Activated CD8-positive, alpha-beta memory T cell treated with anti-CD3 and anti-CD28 coated beads, Interleukin-2, amount 50 U/mL, for 1 hour (primary cell): ENCODE measurements at regions not wholly inside any gene's neighbourhood (a gene's known extent, or its start where the extent isn't known, plus 50 kb on each side); places are given as distances from the start of the nearest gene placed in this dataset.
"Not testable (repeated sequence)": the region's sequence is repeated elsewhere in the genome, so short reads cannot be mapped to it uniquely, and the experiment has no call there.

ENCODE experiments used
- DNase-seq: peaks from one replicate; pipeline ENCODE4 v3.0.0-alpha.2; 2020; ENCODE audit errors: extremely low read depth

DNA sequence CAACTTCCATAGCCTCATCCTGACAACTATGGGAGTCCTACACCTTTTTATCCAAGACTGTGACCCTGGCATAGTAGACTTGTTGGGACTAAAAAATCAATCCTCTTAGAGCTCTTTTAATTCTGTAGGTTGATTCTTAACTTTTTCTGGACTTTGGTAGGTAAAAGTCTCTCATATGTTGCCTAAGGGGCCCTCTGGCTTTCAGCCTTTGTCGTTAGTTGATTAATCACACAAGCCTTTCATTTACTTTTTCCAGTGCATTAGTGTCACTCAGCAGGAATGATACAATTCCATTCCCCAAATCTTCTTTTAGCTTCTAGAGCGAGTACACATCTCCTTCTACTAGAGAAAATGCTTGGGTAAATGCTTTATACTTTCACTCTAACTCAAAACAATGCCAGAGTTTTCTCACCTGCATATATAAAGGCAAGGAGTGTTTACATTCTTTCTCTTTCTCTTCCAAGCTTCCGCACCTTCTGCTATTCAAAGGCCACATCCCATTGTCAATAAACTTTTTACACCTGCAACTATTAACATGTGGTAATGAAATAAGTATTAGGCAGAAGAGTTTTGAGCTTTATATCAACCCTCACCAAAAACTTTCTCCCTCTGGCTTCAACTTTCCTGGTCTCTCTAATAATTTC is 516.6 kb downstream of the FAM181B start:
- DNase-seq, result no peak

DNA sequence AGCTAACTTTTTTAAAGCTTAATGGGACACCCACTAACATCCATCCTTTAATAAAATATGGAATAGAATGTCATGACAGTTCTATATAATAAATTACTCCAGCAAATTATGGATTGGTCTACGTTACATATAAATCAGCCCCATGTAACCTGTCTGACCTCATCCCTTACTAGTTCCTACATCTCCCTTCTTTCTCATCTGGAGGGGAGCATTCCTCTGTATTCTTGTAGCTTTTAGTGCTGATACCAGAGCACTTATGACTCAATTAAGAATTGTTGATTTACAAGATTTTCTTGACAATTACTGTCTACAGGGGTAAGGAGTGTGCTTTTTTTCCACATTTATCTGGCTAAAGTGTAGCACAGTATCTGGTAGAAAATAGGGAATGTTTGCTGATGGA is 523.7 kb downstream of the FAM181B start:
- no peak for DNase-seq

DNA sequence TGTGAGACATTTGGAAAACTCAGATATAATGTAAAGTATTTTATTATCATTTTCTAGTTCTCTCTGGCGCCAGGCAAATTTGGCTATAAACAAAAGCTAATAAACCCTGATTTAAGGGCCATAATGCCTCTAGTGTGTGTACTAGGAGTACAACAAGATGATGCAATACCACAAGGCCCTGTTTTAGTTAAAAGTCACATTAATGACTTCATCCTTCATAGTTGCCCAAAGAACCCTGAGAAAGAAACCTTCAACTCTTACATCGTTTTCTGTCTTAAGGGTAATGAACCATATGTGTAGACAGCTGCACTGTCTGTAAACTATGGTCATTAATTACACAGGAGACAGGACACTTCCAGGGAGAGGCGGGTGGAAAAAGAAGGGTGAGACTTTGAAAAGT is 538.4 kb downstream of the FAM181B start:
- no peak for DNase-seq

DNA sequence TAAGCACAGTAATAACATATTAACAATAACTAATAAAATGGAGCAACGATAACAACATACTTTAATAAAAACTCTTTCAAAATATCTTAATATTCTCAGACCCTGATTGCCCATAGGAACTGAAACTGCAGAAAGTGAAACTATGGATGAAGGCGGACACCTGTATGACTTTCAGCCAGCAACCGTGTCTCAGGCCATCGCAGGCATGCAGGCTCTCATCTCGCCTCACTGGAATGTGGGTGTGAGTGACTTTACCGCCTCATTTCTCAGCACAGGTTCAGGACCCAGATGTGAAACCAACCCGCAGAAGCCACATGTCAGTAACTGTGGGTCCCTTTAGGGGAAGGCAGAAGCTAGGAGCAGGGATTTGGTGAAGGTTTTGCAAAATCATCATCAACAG is 539.1 kb downstream of the FAM181B start:
- DNase-seq, result no peak

DNA sequence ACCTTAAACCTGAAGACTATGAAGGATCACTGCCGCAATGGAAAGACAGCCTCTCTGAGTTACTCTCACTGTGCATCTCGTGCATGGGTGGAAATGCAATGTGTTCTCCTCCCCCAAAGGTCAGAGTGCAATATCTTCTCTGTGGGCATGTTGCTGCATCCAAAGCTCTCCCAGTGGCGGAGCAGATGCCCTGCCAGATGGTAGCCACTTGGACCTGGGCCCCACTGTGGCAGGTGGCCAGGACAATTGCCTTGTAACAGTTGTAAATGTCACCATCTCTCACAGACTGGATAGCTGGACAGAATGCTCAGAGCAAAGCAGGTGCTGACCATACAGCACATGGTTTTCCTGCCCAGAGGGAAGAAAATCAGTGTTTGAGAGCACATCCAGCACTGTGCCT is 542.0 kb downstream of the FAM181B start:
- no peak for DNase-seq

DNA sequence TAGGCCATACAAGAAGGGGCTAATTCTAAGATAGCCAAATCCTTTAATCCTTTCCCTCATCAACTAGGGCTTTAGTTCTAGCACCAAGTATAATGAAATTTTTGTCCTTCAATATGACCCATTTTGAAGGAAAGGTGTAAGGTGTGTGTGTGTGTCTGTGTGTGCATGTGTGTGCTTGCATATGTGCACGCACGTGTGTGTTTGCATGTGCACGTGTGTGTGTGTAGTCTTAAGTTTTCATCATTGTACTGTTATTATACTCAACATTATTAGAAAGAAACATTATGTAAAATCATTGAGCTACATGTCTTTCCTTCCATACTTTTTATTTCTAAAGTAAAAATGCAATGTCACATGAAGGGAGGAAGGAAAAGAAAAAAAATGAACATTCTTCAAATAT is 547.7 kb downstream of the FAM181B start:
- DNase-seq, result no peak

DNA sequence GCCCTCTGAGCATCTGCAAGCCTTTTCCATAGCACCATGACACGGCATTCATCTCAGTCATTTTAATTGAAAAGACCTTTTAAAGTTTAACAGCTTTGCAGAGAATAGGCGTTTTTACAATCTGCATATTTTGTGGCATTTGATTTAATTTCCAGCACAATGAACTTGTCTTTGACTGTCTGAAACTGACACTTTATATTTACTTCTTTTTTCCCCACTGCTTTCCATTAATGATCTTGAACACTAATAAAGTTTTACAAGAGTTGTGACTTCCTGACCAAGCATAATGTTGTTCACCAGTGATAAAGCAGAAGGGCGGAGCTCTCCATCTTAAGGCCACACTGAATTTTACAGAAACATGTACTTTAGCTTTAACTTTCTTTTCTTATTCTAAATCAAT is 548.7 kb downstream of the FAM181B start:
- DNase-seq, result no peak

DNA sequence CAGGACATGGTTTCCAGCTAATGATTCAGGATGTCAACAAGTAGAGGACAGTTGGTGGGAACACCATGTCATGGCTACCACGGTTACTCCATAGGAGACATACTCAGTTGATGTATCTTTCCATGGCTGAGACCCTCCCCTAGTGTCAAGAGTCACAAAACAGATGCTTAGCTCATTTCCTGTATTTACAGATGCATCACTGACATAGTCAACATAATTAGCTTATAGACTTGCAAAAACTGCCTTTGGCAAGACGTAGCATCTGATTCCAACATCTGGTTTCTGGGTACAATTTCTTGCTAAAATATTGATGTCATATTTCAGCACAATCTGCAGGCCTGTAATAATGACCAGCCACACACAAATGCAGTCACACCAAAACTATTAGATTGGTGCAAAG is 550.3 kb downstream of the FAM181B start:
- DNase-seq, result no peak

DNA sequence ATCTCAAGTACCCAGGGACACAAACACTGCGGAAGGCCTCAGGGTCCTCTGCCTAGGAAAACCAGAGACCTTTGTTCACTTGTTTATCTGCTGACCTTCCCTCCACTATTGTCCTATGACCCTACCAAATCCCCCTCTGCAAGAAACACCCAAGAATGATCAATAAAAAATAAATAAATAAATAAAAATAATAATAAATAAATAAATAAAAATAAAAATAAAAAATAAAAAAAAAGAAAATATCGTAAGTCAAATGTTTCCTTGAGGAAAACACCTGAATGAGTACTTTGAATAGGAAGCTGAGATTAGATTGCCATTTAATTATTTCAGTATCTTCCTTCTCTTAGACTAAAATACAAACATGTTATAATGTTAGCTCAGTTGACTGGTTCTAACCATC is 551.0 kb downstream of the FAM181B start:
- not testable (repeated sequence) for DNase-seq

DNA sequence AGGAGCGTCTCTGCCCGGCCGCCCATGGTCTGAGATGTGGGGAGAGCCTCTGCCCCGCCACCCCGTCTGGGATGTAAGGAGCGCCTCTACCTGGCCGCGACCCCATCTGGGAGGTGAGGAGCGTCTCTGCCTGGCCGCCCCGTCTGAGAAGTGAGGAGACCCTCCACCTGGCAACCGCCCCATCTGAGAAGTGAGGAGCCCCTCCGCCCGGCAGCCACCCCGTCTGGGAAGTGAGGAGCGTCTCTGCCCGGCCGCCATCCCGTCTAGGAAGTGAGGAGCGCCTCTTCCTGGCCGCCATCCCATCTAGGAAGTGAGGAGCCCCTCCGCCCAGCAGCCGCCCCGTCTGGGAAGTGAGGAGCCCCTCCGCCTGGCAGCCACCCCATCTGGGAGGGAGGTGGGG is 551.9 kb downstream of the FAM181B start:
- not testable (repeated sequence) for DNase-seq

DNA sequence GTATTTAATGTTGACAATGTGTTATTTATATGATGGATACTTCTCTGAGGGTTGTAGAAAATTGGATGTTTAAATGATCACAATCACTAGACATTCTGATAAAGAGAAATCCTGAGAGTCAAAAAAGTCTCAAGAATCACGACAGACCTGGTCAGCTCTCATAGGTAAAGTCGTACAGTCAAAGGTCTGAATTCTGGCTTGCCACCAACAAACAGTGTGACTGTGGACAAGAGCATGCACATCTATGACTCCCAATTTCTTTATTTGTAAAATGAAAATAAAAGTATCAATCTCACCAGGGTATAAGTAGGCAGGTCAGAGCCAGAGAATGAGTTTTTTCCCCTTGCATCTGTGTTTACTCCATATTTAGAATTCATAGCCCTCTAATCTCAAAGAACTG is 556.7 kb downstream of the FAM181B start:
- DNase-seq, result no peak

DNA sequence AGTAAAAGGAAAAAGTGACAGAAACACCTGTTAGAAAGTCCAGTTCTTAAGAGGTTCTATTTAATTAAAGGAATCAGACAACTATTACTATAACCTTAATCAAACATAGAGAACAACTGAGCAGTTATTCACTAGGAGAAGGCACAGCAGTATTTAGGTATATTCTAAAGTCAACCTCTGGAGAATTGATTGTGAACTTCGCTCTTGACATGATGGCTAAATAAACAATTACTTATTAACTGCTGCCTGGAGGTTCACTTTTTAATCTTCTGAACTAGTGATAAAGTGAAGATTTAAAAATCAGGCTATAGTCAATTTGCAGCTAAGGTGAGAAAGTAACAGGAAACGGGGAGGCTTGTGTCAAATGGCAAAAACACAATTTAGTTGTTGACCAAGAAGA is 557.3 kb downstream of the FAM181B start:
- no peak for DNase-seq

DNA sequence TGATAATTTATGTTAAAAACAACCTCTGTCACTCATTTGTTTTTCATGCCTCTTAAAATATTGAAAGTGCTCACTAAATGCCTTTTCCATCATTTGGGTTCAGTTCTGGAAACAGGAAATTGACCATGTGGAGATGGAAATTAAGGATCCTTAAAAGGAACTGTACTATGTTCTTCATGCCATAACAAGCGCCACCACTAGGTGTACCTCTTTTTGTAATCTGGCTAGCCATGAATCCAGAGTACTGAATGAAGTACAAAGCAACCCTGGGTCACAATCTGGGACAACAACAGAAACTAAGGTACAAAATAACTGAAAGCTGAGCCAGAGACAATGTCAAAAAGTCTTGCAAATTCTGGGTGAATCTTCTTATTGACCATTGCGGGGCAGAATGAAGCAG is 559.1 kb downstream of the FAM181B start:
- DNase-seq, result no peak

DNA sequence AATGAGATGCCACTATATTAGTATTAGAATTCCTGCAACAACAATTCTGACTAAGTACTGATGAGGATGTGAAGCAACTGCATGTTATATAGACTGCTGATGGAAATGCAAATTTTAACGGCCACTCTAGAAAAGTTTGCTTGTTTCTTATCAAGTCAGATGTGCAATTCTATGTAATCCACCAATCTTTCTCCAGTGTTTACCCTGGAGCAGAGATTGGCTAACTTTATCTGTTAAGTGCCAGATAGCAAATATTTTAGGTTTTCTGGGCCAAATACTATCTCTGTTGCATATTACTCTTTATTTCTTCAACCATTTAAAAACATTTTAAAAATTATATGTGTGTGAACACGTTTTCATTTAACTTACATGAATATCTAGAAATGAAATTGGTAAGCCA is 586.9 kb downstream of the FAM181B start:
- DNase-seq, result no peak

DNA sequence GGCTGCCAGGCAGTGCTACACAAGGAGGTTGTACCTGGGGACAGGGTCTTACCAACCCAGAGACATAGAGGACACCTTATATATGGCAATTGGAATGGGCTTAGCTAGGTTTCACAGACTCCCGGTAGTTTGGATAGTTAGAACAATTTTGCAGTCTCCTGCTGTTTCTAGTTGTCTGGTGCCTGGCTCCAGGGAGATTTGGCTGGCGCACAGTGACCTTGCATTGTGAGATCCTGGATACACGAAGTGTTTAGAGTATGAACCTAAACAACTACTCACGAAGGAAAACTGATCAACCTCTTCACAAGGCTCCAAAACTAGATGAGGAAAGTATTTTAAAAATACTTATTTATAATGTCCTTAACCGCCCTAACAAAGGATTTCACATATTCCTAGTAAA is 614.7 kb downstream of the FAM181B start:
- DNase-seq, result no peak

DNA sequence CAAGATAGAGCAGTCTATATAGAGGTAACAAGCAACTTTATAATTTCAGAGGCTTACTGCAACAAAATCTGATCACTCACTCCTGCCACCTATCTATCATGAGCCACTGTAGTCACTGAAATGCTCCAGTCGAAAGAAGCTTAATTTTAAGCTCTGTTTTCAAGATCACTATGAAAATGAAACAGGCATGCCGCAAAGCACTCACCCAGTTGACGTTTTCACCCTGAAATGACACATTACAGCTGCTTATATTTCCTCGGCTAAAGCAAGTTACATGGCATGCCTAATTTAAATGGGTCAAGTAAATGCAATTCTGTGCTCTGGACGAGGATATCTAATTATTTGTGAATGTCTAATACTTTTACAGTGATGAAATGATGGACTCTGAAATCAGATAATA is 616.3 kb downstream of the FAM181B start:
- no peak for DNase-seq

DNA sequence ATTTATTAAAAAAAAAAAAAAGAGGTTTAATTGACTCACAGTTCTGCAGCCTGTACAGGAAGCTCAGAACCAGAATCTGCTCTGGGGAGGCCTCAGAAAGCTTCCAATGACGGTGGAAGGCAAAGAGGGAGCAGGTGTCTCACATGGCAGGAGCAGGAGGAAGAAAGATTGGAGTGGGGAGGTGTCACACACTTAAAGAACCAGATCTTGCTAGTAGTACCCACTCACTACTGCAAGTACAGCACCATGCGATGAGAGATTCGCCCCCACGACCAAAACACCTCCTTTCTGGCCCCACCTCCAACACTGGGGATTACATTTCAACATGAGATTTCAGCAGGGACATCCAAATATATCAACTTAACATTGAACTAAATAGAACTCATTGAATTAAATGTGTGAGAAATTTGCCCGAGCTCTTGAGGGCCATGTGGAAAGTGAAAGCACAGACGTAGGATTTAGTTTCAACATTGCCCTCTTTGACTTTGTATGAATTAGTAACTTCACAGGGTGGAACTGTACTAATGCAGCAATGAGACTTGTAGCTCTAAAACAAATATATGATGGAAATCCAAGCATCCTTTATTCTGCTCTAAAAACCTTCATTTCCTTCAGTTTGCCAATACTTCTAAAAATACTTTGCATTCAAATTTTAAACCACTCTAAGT is 628.2 kb downstream of the FAM181B start:
- DNase-seq, result no peak

DNA sequence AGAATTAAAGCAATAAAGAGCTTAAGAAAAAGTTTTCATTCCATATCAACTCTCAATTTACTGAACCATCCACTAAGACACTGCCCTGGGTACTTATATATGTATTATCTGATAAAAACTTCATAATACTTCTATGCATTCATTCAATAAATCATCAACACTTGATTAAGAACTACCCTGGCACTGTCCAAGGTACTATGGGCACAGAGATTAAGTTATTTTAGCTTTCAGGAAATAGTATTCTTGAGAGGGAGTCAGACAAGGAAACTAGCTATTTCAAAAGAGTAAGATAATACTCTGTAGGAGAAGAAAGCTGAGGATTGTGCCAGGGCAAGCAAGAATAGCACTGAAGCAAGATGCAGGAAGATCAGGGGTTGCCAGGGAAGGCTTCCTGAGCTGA is 640.8 kb downstream of the FAM181B start:
- DNase-seq, result no peak

DNA sequence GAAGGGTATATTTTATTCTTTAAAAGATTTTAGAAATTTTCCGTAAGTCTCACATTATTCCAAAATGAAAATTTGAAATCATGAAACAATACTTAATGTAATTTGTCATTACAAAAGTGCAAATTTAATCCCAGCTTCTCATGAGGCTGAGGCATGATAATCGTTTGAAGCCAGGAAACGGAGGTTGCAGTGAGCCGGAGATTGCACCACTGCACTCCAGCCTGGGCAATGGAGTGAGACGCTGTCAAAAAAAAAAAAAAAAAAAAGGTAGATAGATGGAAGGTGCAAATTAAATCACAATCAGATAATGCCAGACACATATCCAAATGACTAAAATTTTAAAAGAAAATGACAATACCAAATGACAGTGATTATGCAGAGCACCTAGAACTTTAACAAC is 644.2 kb downstream of the FAM181B start:
- no peak for DNase-seq

DNA sequence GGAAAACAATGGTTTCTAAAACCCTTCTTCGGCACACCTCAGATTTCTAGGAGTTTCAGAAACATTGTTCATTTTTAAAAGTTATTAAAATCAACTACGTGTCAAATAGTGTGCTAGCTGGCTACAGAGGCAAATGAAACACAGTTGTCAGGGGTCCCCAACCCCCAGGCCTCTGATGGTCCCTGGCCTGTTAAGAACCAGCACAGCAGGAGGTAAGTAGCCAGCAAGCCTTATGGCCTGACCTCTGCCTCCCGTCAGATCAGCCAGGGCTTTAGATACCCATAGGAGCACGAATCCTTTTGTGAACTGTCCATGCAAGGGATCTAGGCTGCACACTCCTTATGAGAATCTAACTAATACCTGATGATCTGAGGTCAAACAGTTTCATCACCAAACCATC is 648.2 kb downstream of the FAM181B start:
- no peak for DNase-seq

DNA sequence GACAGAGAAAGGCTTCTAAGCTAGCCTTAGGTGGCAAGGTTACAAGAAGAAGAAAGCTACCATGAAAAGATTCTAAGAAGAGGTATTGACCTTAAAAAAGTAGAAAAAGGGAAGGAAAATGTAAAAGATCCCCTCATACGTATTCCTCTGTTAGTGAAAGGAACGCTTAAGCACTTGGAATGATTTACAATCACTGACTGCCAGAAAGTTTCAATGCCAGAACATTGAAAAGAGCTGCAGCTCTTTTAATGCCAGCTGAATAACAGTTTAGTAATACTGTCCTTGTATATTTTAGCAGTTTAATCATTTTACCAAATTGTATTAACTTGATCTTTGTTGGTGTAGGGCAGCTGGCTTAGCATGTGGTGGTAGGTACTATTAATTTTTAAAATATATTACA is 650.7 kb downstream of the FAM181B start:
- DNase-seq, result no peak

DNA sequence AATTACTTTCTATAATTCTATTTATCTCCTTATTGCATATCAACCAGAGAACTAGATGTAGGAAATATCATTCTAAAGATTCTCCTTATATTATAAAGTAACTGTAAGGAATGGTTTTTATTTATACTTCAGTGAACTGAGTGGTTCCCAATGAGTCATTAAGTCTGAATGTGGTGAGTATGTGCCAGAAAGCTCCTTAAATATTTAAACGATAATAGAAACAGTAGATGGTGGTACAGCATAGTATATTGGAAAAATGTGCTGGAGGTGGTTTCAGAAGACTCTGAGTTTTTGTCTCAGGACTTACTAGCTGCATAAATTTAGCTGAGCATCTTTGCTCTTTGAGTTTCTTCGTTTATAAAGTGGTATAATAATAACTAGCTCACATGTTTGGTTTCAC is 653.5 kb downstream of the FAM181B start:
- DNase-seq, result no peak

DNA sequence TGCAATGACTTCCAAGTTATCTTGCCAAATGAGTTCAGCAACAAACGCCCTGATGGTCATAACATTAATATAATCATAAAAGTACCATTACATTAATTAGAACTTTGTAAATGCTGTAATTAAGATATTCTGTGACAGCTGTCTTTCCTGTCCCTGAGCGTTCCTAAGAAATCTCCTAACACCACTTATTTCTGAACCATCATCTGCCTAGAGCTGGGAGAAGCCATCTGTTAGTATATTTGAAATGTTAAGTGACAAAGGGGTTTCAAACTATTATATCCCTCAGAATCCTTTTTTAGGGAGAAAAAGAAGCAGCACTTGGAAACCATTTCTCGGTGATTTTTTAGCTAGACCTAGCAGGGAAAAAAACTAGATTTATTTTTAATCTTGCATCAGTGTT is 657.5 kb downstream of the FAM181B start:
- no peak for DNase-seq

DNA sequence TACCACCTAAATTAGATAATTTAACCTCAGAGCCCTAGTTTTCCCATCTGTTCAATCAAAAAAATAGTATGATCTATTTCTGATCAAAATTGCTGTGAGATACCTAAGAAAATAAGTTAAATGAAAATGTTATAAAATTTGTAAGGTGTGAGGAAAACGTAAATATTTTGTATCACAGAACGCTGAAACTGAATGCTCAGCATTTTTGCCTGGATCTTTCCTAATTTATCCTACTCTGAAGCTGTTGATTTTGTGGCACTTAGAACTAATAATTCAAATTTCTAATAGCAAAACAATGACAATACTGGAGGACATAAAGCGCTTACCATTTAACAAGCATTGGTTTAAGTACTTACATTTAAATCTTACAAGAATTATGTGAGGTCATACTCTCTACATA is 674.2 kb downstream of the FAM181B start:
- no peak for DNase-seq
